Mucosa of descending colon (tissue), 3 donors: ENCODE measurements at regions not wholly inside any gene's neighbourhood (a gene's known extent, or its start where the extent isn't known, plus 50 kb on each side); places are given as distances from the start of the nearest gene placed in this dataset.
"Not testable (repeated sequence)": the region's sequence is repeated elsewhere in the genome, so short reads cannot be mapped to it uniquely, and the experiment has no call there.

Experiments
- ATAC-seq: fragments of 200-7000 bp; cut with Tn5 transposase; one replicate; pipeline ENCODE4 v1.9.1; 2020; ENCODE audit warnings: mild to moderate bottlenecking, moderate library complexity
- DNase-seq, 3 donors: peaks; one replicate each; pipeline ENCODE4 v3.0.0-alpha.2; 2020
- H3K36me3 ChIP-seq: fragments of 200-600 bp; one replicate; pipeline ENCODE4 v1.8.0; 2021; ENCODE audit warnings: low read depth, mild to moderate bottlenecking
- H3K4me1 ChIP-seq: fragments of 200-600 bp; one replicate; pipeline ENCODE4 v1.8.0; 2021; ENCODE audit warnings: low read depth, mild to moderate bottlenecking
- H3K4me3 ChIP-seq: fragments of 200-600 bp; one replicate; pipeline ENCODE4 v1.8.0; 2021; ENCODE audit warnings: mild to moderate bottlenecking
- H3K9me3 ChIP-seq: fragments of 200-600 bp; one replicate; pipeline ENCODE4 v1.8.0; 2021; ENCODE audit warnings: mild to moderate bottlenecking
- CTCF ChIP-seq: fragments of 200-600 bp; IDR thresholded peaks from one replicate; pipeline ENCODE4 v1.8.0; 2022; ENCODE audit warnings: antibody characterized with exemption, mild to moderate bottlenecking
- intact Hi-C, 2 donors: fragments of 100-400 bp; cut with DNase I in 1 of 2; cut with micrococcal nuclease in 1 of 2; formaldehyde crosslinking; loops; one replicate each; pipeline versions ENCODE4 v1.11.0 to v1.11.1; 2022; cut with DNase I, micrococcal nuclease
- donor health status: DM: no; HTN: no; CAD: no; lungs with moderate emphysema.
- donor health status: DM: no; HTN: no; CAD: no.
- donor health status: DM: no; HTN: yes; CAD: no.

DNA sequence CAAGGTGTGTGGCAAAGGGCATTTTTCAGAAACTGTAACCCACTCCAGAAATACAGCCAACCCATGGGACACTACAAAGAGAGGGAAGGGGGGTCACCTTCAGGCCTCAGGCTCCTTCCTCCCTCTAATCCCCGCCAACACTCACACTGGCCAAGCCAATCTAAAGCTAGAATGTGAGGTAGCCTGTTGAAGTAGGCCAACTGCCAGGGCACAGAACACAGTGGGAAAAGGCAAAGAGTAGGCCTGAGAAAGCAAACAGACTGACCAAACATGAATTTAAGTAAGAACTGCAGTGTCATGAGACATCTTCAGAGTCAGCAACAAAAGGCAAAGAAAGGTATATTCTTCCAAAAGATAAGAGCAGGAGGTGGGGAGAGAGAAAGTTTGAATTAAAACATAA lies 289.0 kb downstream of the HNRNPD start:
- intact Hi-C loops: no loop called here
- no peaks in the 10 kb centered on the region for H3K36me3 ChIP-seq
- H3K4me1 ChIP-seq: no peaks in the 10 kb centered on the region
- no peak for ATAC-seq
- no peak for DNase-seq
- no peak for TF ChIP-seq CTCF
- H3K4me3 ChIP-seq: no peak overlapping the region
- H3K9me3 ChIP-seq: no peaks in the 10 kb centered on the region

DNA sequence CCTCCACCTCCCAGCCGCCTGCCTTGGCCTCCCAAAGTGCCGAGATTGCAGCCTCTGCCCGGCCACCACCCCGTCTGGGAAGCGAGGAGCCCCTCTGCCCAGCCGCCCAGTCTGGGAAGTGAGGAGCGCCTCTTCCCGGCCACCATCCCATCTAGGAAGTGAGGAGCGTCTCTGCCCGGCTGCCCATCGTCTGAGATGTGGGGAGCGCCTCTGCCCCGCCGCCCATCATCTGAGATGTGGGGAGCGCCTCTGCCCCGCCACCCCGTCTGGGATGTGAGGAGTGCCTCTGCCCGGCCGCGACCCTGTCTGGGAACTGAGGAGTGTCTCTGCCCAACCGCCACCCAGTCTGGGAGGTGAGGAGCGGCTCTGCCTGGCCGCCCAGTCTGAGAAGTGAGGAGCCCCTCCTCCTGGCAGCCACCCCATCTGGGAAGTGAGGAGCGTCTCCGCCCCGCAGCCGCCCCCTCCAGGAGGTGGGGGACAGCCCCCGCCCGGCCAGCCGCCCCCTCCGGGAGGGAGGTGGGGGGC lies 296.3 kb downstream of the HNRNPD start:
- H3K9me3 ChIP-seq, intact Hi-C loops, ATAC-seq, DNase-seq, H3K4me3 ChIP-seq, H3K36me3 ChIP-seq, H3K4me1 ChIP-seq: not testable (repeated sequence)

GRCh38 chr4:82076809-82077208 lies 297.0 kb downstream of the HNRNPD start:
- no peaks in the 10 kb centered on the region for H3K4me1 ChIP-seq
- DNase-seq: no peak
- no peaks in the 10 kb centered on the region for H3K36me3 ChIP-seq
- no peak overlapping the region for H3K4me3 ChIP-seq
- TF ChIP-seq CTCF: no peak
- no peaks in the 10 kb centered on the region for H3K9me3 ChIP-seq
- no peak for ATAC-seq
- intact Hi-C loops: no loop called here

DNA sequence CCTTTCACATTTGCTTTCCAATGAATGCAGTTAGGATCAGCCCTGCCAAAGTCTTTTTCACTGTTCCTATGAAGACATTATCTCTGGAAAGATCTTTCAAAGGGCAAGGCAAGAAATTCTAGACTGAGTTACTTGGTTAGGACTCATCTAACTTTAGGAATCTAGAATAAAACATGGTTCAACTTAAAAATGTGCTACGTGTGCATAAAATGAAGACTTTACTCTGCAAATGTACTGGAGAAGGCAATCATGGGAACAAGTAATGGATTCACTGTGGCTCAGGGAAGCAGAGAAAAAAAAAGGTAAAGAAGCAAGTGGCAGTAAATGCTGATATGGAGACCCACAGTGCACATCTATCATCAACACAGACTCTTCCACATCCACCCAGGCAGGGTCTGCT lies 297.4 kb downstream of the HNRNPD start:
- Histone ChIP-seq H3K36me3 (no peaks in the 10 kb centered on the region), H3K9me3 (no peaks in the 10 kb centered on the region), H3K4me1 (no peaks in the 10 kb centered on the region), H3K4me3 (no peak overlapping the region)
- intact Hi-C loops: no loop called here
- DNase-seq (no peak), ATAC-seq (no peak)
- no peak for TF ChIP-seq CTCF

- ATAC-seq (no peak), DNase-seq (no peak)
- Histone ChIP-seq H3K4me3 (no peak overlapping the region), H3K36me3 (no peaks in the 10 kb centered on the region), H3K4me1 (no peaks in the 10 kb centered on the region), H3K9me3 (no peaks in the 10 kb centered on the region)
- intact Hi-C loops: no loop called here
- TF ChIP-seq CTCF: no peak
Observed at GRCh38 chr4:82071951-82072350, 301.8 kb downstream of the HNRNPD start.

DNA sequence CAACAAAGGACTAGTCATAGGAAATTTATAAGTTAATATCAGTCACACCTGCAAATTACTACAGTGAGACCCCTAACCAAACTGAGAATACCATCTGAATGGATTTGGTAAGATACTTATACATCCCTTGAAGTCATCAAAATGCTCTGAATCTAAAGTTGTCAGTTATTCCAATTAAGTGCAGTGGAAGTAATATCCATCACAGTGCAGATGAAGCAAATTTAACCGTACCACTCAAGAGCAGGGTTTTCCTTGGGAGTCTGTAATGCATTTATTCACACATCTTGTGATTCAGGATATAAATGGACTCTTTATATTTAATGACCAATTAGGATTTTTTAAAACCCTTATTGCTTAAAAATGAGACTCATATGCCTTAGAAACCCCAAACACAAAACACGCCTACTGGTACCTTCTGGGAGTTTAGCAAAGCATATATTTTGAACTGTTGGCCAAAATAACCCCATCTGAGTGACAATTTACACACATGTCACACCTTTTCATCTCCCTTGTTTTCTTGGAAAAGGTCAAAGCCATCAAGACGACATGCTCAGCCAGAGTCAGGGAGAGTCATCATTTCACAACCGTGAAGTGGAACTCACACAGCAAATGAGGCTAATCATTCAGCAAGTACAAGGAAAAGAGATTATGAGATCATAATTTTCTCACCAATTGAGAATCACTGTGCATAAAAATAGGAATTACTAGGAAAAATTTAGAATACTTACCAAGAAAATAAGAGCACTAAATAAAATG lies 303.7 kb downstream of the HNRNPD start:
- ATAC-seq (no peak), DNase-seq (no peak)
- no peaks in the 10 kb centered on the region for H3K9me3 ChIP-seq
- H3K4me3 ChIP-seq: no peak overlapping the region
- no peaks in the 10 kb centered on the region for H3K36me3 ChIP-seq
- intact Hi-C loops: no loop called here
- TF ChIP-seq CTCF: no peak
- no peaks in the 10 kb centered on the region for H3K4me1 ChIP-seq
